GM19238 (cell line): ENCODE measurements at regions not wholly inside any gene's neighbourhood (a gene's known extent, or its start where the extent isn't known, plus 50 kb on each side); places are given as distances from the start of the nearest gene placed in this dataset.

ENCODE experiments used
- DNase-seq: peaks from one replicate; pipeline ENCODE4 v3.0.0; 2011; ENCODE audit warnings: low spot score; ENCODE audit not compliant: insufficient read length

- no peak for DNase-seq
Measured at GRCh38 chr7:118076564-118076963, 107.4 kb upstream of the LSM8 start.

- no peak for DNase-seq
Measured at GRCh38 chr7:118078015-118078414, 105.9 kb upstream of the LSM8 start.

DNA sequence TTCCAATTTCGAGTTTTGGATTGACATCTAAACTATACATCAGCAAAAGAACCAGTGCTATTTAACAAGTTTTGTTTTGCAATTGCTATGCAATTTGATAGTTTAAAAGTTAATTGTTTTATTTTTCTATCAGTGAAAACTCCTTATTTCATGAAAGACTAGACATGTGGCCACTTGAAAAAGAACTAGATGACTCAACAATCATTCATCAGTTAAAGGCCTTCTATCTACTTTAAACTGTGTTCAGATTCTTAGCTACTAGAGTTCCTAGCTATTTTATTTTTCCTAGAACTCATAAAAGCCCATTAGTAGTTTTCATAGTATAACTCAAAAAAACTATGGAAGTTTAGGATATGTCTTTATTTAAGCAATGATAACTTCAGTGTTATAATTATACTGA, 104.6 kb upstream of the LSM8 start:
- DNase-seq, result no peak

GRCh38 chr7:118080947-118081346, 103.0 kb upstream of the LSM8 start:
- no peak for DNase-seq

DNA sequence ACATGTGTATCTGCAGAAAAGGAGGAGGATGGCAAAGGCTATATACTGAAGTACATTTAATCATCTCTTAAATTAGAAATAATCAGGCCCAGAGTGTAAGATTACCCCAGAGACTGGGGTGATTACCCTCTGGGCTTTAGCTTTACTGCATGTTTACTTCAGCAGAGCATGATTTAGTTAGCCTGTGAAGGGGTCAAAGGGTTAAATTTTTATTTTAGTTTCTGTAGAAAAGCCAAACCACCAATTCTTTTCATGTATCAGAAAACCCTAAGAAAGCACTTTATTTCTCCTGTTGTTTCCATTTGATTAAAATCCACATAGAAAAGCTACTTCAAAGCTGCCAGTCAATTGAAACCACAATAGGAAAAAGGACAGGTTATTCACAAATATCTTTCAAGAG, 101.5 kb upstream of the LSM8 start:
- DNase-seq, result no peak

DNA sequence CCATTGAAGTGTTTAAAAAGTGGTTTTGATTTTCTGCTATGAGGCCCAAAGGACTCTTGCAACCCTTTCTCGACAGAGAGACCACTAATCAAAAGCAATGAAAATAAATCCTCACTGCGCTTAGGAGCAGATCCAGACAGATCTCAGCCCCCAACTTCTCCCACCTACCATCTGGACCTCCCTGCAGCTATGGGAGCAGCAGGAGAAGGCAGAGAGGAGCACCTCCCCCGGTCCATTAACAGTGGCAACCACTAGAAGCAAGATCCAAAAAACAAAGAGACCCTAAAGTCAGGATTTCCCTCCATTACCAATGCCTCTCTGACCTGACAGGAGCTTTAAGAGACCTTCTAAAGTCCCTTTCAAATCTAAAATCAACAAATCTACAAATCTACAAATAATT, 99.0 kb upstream of the LSM8 start:
- no peak for DNase-seq

DNA sequence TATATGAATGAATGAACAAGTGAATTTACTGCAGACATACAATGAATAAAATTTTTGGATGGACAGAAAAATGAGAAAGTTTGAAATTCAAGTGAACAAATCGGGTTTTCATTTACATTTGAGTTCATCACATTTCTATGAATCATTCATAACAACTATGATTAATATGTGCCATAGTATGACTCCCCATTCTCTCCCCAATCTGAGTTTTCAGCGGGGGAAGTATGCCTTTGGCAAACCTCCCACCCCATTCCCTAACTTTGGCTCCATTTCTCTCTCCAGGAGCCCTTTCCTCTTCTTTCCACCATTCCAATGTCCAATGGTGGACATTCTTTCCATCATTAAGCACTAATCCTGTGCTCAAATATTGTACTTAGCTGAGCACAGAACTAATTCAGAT, 96.8 kb upstream of the LSM8 start:
- DNase-seq, result no peak

GRCh38 chr7:118094044-118094443, 89.9 kb upstream of the LSM8 start:
- DNase-seq, result no peak

DNA sequence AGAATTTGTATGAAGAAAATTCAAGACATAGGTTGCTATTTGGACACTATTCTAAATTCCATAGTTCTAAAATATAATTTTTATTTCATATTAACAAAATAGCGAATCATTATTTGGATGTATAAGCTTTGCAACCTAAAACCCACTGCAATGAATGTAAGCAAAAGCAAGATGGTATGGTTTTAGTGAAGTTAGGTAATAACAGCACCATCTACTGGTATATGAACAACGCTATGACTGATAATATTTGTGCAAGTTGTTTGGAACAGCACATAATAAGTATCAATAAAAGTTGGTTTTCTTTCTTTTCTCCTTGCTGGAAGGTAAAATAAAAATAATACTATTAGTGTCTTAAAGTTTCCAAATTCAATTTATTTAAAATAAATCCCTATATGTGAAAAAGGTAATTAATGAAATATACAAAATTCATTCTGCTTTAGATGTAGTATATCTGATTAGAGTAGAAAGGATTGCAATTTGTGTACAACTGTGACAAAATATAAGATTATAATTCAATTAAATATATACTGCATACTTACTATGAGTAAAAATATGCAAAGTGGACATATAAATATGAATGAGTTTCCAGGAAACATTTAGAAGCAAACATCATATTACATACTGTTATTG, 79.0 kb upstream of the LSM8 start:
- no peak for DNase-seq

DNA sequence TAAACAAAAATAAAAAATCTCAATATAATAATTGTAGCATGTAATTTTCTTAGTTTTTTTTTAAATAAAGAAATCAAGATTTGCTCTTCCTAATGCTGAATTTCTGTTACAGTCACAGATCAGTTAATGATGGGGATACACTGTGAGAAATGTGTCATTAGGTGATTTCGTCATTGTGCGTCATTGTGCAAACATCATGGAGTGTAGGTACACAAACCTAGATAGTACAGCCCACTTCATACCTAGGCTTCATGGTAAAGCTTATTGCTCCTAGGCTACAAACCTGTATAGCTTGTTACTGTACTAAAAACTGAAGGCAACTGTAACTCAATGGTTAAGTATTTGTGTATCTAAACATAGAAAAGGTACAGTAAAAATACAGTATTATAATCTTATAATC, 74.4 kb upstream of the LSM8 start:
- no peak for DNase-seq

- DNase-seq, result no peak
Measured at GRCh38 chr7:118110178-118110925, 73.6 kb upstream of the LSM8 start.

- no peak for DNase-seq
Measured at GRCh38 chr7:118111347-118111746, 72.6 kb upstream of the LSM8 start.

DNA sequence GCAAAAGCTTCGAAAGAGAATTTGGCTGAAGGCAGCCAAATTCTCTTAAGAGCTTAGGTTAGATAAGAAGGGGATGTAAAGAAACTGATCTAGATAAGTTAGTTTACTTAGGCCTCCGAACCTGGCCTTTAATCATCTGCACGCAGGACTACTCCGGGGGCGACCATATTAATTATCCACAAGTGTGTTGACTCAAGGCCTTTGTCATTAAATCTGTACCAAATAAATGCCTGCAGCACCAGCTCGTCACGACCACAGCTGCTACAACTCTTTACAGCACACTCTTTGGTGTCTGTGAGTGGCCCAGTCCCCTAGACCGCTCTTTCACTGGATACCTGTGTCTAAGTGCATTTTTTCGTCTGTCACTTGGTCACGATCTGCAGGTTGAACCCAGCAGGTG, 69.8 kb upstream of the LSM8 start:
- DNase-seq, result no peak

- DNase-seq, result no peak
Measured at GRCh38 chr7:118129041-118129795, 54.7 kb upstream of the LSM8 start.

DNA sequence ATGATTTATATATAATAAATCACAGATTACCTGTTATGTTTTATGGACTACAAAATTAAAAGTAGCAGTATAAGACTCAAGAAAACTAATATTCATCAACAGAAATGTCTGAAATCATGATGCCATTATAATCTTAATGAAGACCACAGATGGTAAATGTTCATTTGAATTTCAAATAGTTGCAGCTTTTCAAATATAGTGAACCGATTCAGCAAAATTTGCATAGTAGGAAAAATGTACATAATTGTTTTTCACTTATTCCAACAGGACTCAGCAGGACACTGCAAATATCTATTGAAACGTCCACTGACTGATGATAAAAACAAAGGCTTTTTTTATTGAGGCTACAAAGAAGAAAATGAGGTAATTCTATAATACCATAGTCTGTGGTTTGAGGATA, 51.2 kb upstream of the LSM8 start:
- no peak for DNase-seq
